Esophagus muscularis mucosa (tissue), 4 donors: ENCODE measurements at regions not wholly inside any gene's neighbourhood (a gene's known extent, or its start where the extent isn't known, plus 50 kb on each side); places are given as distances from the start of the nearest gene placed in this dataset.

Experiments used
- EP300 ChIP-seq: sonication (generic); formaldehyde crosslinking; IDR thresholded peaks from one replicate; pipeline ENCODE4 v1.6.1; 2017; ENCODE audit warnings: antibody characterized with exemption
- POLR2A ChIP-seq: fragments of 450-650 bp; IDR thresholded peaks from one replicate; pipeline ENCODE4 v1.6.1; 2017; ENCODE audit warnings: antibody characterized with exemption, moderate library complexity, mild to moderate bottlenecking, low read depth
- POLR2AphosphoS5 ChIP-seq, 2 donors: sonication (generic); formaldehyde crosslinking; IDR thresholded peaks; one replicate each; pipeline ENCODE4 v1.6.1; 2017; ENCODE audit warnings: antibody characterized with exemption in 2 of 2
- TF ChIP-seq, protein P1 (sequence below), 3 experiments: fragments of 200-600 bp in 2 of 3; fragments of 450-650 bp in 1 of 3; sonication (generic) in 2 of 3; IDR thresholded peaks; one replicate each; pipeline ENCODE4 v1.5.1; 2017 to 2019; ENCODE audit warnings: antibody characterized with exemption in 3 of 3, mild to moderate bottlenecking in 2 of 3, moderate library complexity in 1 of 3

DNA sequence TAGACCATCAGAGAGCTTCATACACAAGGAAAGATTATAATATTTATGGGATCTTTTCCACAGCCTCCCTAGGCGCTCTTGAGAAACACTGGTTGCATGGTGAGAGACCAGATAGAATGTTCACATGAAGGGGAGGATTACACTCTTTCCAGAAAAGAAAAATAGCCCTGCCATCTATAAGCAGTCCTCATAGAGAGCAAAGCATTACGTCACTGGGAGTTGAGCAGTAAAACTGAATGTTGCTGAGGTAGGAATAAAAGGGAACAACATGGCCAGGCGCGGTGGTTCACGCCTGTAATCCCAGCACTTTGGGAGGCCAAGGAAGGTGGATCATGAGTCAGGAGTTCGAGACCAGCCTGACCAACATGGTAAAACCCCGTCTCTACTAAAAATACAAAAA lies 1934.3 kb downstream of the SUCLG1 start:
- TF ChIP-seq, protein P1, sequence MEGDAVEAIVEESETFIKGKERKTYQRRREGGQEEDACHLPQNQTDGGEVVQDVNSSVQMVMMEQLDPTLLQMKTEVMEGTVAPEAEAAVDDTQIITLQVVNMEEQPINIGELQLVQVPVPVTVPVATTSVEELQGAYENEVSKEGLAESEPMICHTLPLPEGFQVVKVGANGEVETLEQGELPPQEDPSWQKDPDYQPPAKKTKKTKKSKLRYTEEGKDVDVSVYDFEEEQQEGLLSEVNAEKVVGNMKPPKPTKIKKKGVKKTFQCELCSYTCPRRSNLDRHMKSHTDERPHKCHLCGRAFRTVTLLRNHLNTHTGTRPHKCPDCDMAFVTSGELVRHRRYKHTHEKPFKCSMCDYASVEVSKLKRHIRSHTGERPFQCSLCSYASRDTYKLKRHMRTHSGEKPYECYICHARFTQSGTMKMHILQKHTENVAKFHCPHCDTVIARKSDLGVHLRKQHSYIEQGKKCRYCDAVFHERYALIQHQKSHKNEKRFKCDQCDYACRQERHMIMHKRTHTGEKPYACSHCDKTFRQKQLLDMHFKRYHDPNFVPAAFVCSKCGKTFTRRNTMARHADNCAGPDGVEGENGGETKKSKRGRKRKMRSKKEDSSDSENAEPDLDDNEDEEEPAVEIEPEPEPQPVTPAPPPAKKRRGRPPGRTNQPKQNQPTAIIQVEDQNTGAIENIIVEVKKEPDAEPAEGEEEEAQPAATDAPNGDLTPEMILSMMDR (IDR thresholded peaks at IDR 0.05): no peak
- TF ChIP-seq POLR2A: no peak
- TF ChIP-seq POLR2AphosphoS5 (IDR thresholded peaks at IDR 0.05): no peak
- TF ChIP-seq EP300: no peak
